GM12875 (cell line): ENCODE measurements at regions not wholly inside any gene's neighbourhood (a gene's known extent, or its start where the extent isn't known, plus 50 kb on each side); places are given as distances from the start of the nearest gene placed in this dataset.
A peak's percentile ranks its signal among the peaks of the same experiment; 100 is the strongest.
"Not testable (repeated sequence)": the region's sequence is repeated elsewhere in the genome, so short reads cannot be mapped to it uniquely, and the experiment has no call there.

Source experiments
- H3K4me3 ChIP-seq: one replicate; pipeline ENCODE4 v1.5.1; 2011; ENCODE audit warnings: low read depth, low read length, control low read depth
- CTCF ChIP-seq: IDR thresholded peaks from 2 replicates; pipeline ENCODE4 v1.5.1; 2011; ENCODE audit warnings: low read depth, mild to moderate bottlenecking, control low read depth, inconsistent platforms, low read length, moderate library complexity, borderline replicate concordance; ENCODE audit not compliant: insufficient read depth

- no peak overlapping the region for H3K4me3 ChIP-seq
- TF ChIP-seq CTCF, result no peak
These were observed 65.8 kb downstream of the SPIN4 start for GRCh38 chrX:63285375-63285774.

GRCh38 chrX:63284659-63285058, 66.5 kb downstream of the SPIN4 start:
- TF ChIP-seq CTCF, result no peak
- H3K4me3 ChIP-seq, result no peak overlapping the region

DNA sequence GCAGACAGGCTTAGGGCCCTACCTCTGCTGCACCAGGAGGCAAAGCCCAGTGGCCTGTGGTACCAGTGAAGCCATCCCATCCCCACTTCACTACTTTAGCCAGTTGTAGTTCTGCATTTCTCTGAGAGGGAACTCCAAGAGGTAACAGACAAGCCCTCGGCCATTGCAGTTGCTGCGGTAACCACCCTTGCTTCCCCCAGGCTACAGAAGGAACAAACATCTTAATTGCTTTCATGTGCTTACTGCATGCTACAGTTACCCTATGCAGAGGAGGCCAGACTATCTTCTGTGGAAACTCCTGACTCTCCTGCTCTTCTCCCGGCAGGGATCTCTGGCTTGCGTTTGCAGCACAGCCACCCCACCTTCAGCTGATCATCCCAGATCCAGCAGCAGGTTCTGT, 67.8 kb downstream of the SPIN4 start:
- no peak for TF ChIP-seq CTCF
- no peak overlapping the region for H3K4me3 ChIP-seq

- no peak overlapping the region for H3K4me3 ChIP-seq
- TF ChIP-seq CTCF, result no peak
These were observed 68.3 kb downstream of the SPIN4 start for GRCh38 chrX:63282828-63283227.

DNA sequence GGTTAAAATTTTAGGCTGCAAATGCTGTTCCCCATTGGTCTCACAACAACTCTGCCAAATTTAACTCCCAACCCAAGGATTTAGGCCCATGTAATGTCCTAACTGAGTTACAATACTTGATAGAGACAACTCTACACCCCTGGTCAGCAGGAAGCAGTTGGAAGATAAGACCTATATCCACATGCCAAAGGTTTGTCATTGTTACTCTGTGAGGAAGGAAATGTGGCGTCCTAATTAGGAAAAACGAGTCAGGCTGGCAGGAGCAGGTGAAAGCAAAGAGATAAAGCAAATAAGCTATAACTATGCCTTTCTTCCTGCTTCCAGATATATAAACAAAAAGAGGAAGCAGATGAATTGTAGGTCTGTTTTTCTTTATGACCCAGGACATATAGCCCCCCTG, 69.1 kb downstream of the SPIN4 start:
- no peak overlapping the region for H3K4me3 ChIP-seq
- TF ChIP-seq CTCF, result no peak

- H3K4me3 ChIP-seq, result no peak overlapping the region
- TF ChIP-seq CTCF, result no peak
These were observed 69.7 kb downstream of the SPIN4 start for GRCh38 chrX:63281465-63281864.

DNA sequence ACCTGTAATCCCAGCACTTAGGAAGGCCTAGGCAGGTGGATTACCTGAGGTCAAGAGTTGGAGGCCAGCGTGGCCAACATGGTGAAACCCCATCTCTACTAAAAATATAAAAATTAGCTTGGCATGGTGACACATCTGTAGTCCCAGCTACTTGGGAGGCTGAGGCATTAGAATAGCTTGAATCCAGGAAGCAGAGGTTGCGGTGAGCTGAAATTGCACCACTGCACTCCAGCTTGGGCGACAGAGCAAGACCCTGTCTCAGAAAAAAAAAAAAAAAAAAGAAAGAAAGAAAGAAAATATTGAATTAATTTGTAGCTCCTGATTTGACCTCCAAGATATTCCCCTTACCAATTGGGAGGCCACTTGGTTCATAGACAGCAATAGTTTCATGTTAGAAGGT, 73.7 kb downstream of the SPIN4 start:
- not testable (repeated sequence) for H3K4me3 ChIP-seq

GRCh38 chrX:63275127-63275526, 76.0 kb downstream of the SPIN4 start:
- TF ChIP-seq CTCF, result peak; percentile 79
- no peak overlapping the region for H3K4me3 ChIP-seq
